ENCODE measurements at regions not wholly inside any gene's neighbourhood (a gene's known extent, or its start where the extent isn't known, plus 50 kb on each side); places are given as distances from the start of the nearest gene placed in this dataset.

DNA sequence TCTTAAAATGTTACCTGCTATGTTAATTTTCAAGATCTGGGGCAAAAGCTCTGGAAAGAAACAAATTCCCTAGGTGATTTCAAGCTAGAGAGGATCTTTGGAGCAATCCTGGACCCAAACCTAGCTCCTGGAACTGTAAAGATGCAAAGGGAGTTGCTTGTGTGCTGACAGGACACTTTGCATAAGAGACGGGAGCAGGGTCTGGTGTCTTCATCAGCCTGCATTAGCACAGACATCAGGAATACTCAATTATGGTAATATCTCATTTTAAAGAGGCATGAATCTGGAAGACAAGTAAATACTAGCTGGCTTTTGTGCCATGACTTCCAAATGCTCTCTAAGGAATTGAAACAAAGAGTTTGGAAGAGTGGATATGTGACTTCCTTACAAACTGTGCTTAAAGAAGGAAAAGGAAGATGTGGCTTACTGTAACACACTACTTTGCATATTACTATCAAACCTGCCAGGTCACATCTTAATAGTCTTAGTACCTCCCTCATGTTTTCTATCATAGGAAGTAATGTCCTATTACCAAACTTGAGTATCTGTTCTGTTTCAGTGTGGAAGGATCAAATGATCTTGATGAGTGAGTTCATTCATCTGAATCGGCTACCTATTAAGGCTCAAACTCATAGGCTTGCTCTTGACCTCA is 193.4 kb downstream of the ALDH8A1 start:
- TF ChIP-seq, protein P1, sequence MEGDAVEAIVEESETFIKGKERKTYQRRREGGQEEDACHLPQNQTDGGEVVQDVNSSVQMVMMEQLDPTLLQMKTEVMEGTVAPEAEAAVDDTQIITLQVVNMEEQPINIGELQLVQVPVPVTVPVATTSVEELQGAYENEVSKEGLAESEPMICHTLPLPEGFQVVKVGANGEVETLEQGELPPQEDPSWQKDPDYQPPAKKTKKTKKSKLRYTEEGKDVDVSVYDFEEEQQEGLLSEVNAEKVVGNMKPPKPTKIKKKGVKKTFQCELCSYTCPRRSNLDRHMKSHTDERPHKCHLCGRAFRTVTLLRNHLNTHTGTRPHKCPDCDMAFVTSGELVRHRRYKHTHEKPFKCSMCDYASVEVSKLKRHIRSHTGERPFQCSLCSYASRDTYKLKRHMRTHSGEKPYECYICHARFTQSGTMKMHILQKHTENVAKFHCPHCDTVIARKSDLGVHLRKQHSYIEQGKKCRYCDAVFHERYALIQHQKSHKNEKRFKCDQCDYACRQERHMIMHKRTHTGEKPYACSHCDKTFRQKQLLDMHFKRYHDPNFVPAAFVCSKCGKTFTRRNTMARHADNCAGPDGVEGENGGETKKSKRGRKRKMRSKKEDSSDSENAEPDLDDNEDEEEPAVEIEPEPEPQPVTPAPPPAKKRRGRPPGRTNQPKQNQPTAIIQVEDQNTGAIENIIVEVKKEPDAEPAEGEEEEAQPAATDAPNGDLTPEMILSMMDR (IDR thresholded peaks at IDR 0.05; ENCODE audit: low read depth, low read length, poor library complexity, severe bottlenecking): no peak
- TF ChIP-seq EZH2phosphoT487 (IDR thresholded peaks at IDR 0.05; ENCODE audit: borderline replicate concordance, low read length): no peak

All from DOHH2 (cell line).